Astrocyte (in vitro differentiated cells and primary cell): ENCODE measurements at regions not wholly inside any gene's neighbourhood (a gene's known extent, or its start where the extent isn't known, plus 50 kb on each side); places are given as distances from the start of the nearest gene placed in this dataset.

Experiments used
- DNase-seq: peaks from one replicate; pipeline ENCODE4 v3.0.0-alpha.2; 2010; ENCODE audit warnings: low read depth
- FAIRE-seq: peaks from 2 replicates; lab custom pipeline; 2011; peaks lifted over from hg19 to GRCh38; lab: Jason Lieb, UNC
- H2AFZ ChIP-seq: 2 replicates; pipeline ENCODE4 v1.6.0; 2012; ENCODE audit warnings: low read depth, low read length, inconsistent platforms
- H3K27ac ChIP-seq: 2 replicates; pipeline ENCODE4 v1.5.1; 2011; ENCODE audit warnings: low read depth, low read length, inconsistent platforms
- H3K27me3 ChIP-seq: 2 replicates; pipeline ENCODE4 v1.6.0; 2011; ENCODE audit warnings: low read length, inconsistent platforms; ENCODE audit not compliant: insufficient read depth
- H3K36me3 ChIP-seq: 2 replicates; pipeline ENCODE4 v1.5.1; 2011; ENCODE audit warnings: low read length, inconsistent platforms; ENCODE audit not compliant: insufficient read depth
- H3K4me1 ChIP-seq: 2 replicates; pipeline ENCODE4 v1.5.1; 2011; ENCODE audit warnings: low read length, inconsistent platforms; ENCODE audit not compliant: insufficient read depth
- H3K4me2 ChIP-seq: 2 replicates; pipeline ENCODE4 v1.6.0; 2012; ENCODE audit warnings: low read length, inconsistent platforms
- H3K4me3 ChIP-seq: 2 replicates; pipeline ENCODE4 v1.5.1; 2011; ENCODE audit warnings: low read depth, mild to moderate bottlenecking, low read length, inconsistent platforms; ENCODE audit not compliant: insufficient read depth
- H3K79me2 ChIP-seq: 2 replicates; pipeline ENCODE4 v1.6.0; 2012; ENCODE audit warnings: mild to moderate bottlenecking, low read length, inconsistent platforms; ENCODE audit not compliant: insufficient read depth
- H3K9ac ChIP-seq: 2 replicates; pipeline ENCODE4 v1.6.0; 2012; ENCODE audit warnings: mild to moderate bottlenecking, low read length, inconsistent platforms
- H3K9me3 ChIP-seq: 2 replicates; pipeline ENCODE4 v1.5.1; 2012; ENCODE audit warnings: low read depth, mild to moderate bottlenecking, low read length, inconsistent platforms; ENCODE audit not compliant: insufficient read depth
- H4K20me1 ChIP-seq: 2 replicates; pipeline ENCODE4 v1.6.0; 2012; ENCODE audit warnings: low read length, inconsistent platforms; ENCODE audit not compliant: insufficient read depth
- H3K27ac Mint-ChIP-seq: one replicate; pipeline ENCODE4 v1.8.0; 2021; ENCODE audit warnings: mild to moderate bottlenecking, mixed read lengths; ENCODE audit not compliant: unreplicated experiment
- H3K27me3 Mint-ChIP-seq: one replicate; pipeline ENCODE4 v1.8.0; 2021; ENCODE audit warnings: low read depth, mixed read lengths; ENCODE audit not compliant: unreplicated experiment
- H3K36me3 Mint-ChIP-seq: one replicate; pipeline ENCODE4 v1.8.0; 2021; ENCODE audit warnings: low read depth, mixed read lengths; ENCODE audit not compliant: unreplicated experiment
- H3K4me1 Mint-ChIP-seq: one replicate; pipeline ENCODE4 v1.8.0; 2021; ENCODE audit warnings: low read depth, mixed read lengths; ENCODE audit not compliant: unreplicated experiment
- H3K4me3 Mint-ChIP-seq: one replicate; pipeline ENCODE4 v1.8.0; 2021; ENCODE audit warnings: mild to moderate bottlenecking, moderate library complexity, mixed read lengths; ENCODE audit not compliant: unreplicated experiment
- H3K9me3 Mint-ChIP-seq: one replicate; pipeline ENCODE4 v1.8.0; 2021; ENCODE audit warnings: mild to moderate bottlenecking, mixed read lengths; ENCODE audit not compliant: unreplicated experiment
- EZH2 ChIP-seq: IDR thresholded peaks from 2 replicates; pipeline ENCODE4 v1.6.1; 2012; ENCODE audit warnings: mild to moderate bottlenecking, low read length, inconsistent platforms; ENCODE audit not compliant: insufficient read depth
- TF ChIP-seq, protein P1 (sequence below): IDR thresholded peaks from 2 replicates; pipeline ENCODE4 v1.5.1; 2011; ENCODE audit warnings: low read depth, mild to moderate bottlenecking, inconsistent platforms, low read length, moderate library complexity; ENCODE audit not compliant: insufficient read depth

DNA sequence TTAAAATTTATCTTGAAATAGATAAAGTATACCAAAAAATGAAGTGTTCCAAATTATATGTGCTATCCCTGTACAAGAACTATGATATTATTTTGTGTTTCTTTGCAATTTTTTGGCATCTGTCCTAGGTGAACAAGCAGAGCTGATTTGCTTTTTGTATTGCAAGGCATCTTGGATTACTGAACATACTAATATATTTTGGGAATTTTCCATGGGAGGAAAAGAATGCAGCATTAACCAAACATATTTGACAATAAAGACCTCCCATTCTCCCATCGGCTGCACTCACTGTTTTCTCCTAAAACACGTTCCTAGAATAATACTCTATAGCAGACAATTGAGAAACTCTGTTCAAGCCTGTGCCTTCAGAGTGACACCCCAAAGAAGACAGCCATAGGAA lies 265.1 kb upstream of the ALCAM start:
- H3K27me3 Mint-ChIP-seq, result no peaks in the 10 kb centered on the region
- H3K4me1 Mint-ChIP-seq, result no peaks in the 10 kb centered on the region
- Histone ChIP-seq H3K27ac (no peak overlapping the region), H3K4me1 (no peaks in the 10 kb centered on the region), H3K9me3 (no peaks in the 10 kb centered on the region), H4K20me1 (no peaks in the 10 kb centered on the region), H3K36me3 (no peaks in the 10 kb centered on the region), H3K9ac (no peak overlapping the region), H2AFZ (no peak overlapping the region), H3K79me2 (no peaks in the 10 kb centered on the region), H3K27me3 (no peaks in the 10 kb centered on the region), H3K4me2 (no peak overlapping the region), H3K4me3 (no peak overlapping the region)
- no peaks in the 10 kb centered on the region for H3K36me3 Mint-ChIP-seq
- H3K4me3 Mint-ChIP-seq, result no peak overlapping the region
- FAIRE-seq, result no peak
- DNase-seq, result no peak
- H3K27ac Mint-ChIP-seq, result no peak overlapping the region
- TF ChIP-seq, protein P1, sequence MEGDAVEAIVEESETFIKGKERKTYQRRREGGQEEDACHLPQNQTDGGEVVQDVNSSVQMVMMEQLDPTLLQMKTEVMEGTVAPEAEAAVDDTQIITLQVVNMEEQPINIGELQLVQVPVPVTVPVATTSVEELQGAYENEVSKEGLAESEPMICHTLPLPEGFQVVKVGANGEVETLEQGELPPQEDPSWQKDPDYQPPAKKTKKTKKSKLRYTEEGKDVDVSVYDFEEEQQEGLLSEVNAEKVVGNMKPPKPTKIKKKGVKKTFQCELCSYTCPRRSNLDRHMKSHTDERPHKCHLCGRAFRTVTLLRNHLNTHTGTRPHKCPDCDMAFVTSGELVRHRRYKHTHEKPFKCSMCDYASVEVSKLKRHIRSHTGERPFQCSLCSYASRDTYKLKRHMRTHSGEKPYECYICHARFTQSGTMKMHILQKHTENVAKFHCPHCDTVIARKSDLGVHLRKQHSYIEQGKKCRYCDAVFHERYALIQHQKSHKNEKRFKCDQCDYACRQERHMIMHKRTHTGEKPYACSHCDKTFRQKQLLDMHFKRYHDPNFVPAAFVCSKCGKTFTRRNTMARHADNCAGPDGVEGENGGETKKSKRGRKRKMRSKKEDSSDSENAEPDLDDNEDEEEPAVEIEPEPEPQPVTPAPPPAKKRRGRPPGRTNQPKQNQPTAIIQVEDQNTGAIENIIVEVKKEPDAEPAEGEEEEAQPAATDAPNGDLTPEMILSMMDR, result no peak
- H3K9me3 Mint-ChIP-seq, result no peaks in the 10 kb centered on the region

DNA sequence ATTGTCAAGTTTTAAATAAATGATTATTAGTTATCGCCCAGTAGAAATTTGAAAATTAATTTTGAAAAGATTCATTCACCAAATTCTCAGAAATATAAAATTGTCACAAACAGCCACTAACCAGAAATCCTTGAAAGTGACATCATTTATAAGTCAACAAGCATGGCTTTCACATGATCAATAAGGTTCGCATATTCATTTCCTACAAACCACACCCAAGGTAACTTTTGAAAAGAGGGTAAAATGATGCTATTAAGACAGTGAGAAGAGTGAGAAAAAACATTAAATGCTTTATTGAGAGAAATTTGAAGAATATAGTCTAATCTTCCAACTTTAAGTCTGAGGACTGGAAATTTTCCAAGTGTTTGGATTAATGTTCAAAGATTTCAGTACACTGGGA lies 263.6 kb upstream of the ALCAM start:
- H3K27me3 ChIP-seq, result no peaks in the 10 kb centered on the region
- Mint-ChIP-seq H3K36me3 (no peaks in the 10 kb centered on the region), H3K27ac (no peak overlapping the region), H3K9me3 (no peaks in the 10 kb centered on the region), H3K4me3 (no peak overlapping the region), H3K27me3 (no peaks in the 10 kb centered on the region), H3K4me1 (no peaks in the 10 kb centered on the region)
- H3K4me1 ChIP-seq, result no peaks in the 10 kb centered on the region
- H3K9me3 ChIP-seq, result no peaks in the 10 kb centered on the region
- no peak overlapping the region for H3K27ac ChIP-seq
- TF ChIP-seq, protein P1, result no peak
- no peak for TF ChIP-seq EZH2
- H4K20me1 ChIP-seq, result no peaks in the 10 kb centered on the region
- FAIRE-seq, result no peak
- no peaks in the 10 kb centered on the region for H3K79me2 ChIP-seq
- H3K4me3 ChIP-seq, result no peak overlapping the region
- no peaks in the 10 kb centered on the region for H3K36me3 ChIP-seq
- H3K4me2 ChIP-seq, result no peak overlapping the region
- DNase-seq, result no peak
- no peak overlapping the region for H2AFZ ChIP-seq
- H3K9ac ChIP-seq, result no peak overlapping the region

DNA sequence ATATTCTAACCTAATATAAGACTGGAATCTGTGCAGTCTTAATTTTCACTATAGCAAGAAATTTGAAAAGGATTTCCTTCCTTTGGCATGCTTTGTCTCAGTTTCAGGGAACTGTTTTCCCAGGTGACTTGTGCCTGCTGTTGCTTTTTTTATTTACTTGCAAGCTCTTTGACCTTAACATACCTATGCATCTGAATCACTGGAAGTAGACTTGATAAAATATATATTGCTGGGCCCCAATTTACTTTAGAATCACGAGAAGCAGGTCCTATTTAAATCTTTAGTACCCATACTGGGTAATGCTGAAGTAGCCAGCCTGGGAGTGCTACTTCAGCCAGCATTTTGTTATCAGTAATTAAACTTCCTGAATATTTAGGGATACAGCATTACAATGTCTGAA lies 257.9 kb upstream of the ALCAM start:
- H3K4me1 ChIP-seq, result no peaks in the 10 kb centered on the region
- no peak overlapping the region for H3K27ac ChIP-seq
- DNase-seq (no peak), FAIRE-seq (no peak)
- H3K4me3 ChIP-seq, result no peak overlapping the region
- H3K9ac ChIP-seq, result no peak overlapping the region
- no peaks in the 10 kb centered on the region for H3K27me3 ChIP-seq
- no peak for TF ChIP-seq EZH2
- TF ChIP-seq, protein P1, result no peak
- Mint-ChIP-seq H3K27ac (no peak overlapping the region), H3K4me1 (no peaks in the 10 kb centered on the region), H3K9me3 (peaks cover 4% of the 10 kb centered on the region), H3K27me3 (no peaks in the 10 kb centered on the region), H3K36me3 (no peaks in the 10 kb centered on the region), H3K4me3 (no peak overlapping the region)
- no peaks in the 10 kb centered on the region for H4K20me1 ChIP-seq
- no peak overlapping the region for H3K4me2 ChIP-seq
- no peaks in the 10 kb centered on the region for H3K36me3 ChIP-seq
- H2AFZ ChIP-seq, result no peak overlapping the region
- no peaks in the 10 kb centered on the region for H3K9me3 ChIP-seq
- H3K79me2 ChIP-seq, result no peaks in the 10 kb centered on the region
